GM18867 (cell line): ENCODE measurements at regions not wholly inside any gene's neighbourhood (a gene's known extent, or its start where the extent isn't known, plus 50 kb on each side); places are given as distances from the start of the nearest gene placed in this dataset.
"Not testable (repeated sequence)": the region's sequence is repeated elsewhere in the genome, so short reads cannot be mapped to it uniquely, and the experiment has no call there.

ENCODE experiments used
- ATAC-seq: cut with Tn5 transposase; IDR thresholded peaks from one replicate; pipeline ENCODE4 v1.9.1; 2021; ENCODE audit warnings: mild to moderate bottlenecking, moderate library complexity; ENCODE audit not compliant: unreplicated experiment

DNA sequence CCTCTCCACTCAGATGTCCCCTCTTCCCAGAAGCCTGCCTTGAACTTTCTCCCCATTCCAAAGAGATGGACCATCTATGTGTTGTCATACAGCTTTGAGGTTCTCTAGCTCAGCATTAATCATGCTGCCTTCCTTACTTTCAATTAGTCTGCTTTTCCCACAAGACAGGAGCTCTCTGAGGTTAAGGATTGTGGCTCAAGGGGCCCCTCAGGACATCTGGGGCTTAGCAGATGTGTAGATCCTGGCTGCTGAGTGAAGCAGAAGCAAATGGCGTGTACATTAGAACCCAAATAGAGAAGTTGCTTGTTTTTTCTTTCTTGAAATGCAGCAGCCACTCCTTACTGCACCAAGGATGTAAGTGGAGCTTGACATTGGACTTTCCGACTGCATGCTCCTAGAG is 330.5 kb upstream of the TNRC6C start:
- ATAC-seq = no peak

DNA sequence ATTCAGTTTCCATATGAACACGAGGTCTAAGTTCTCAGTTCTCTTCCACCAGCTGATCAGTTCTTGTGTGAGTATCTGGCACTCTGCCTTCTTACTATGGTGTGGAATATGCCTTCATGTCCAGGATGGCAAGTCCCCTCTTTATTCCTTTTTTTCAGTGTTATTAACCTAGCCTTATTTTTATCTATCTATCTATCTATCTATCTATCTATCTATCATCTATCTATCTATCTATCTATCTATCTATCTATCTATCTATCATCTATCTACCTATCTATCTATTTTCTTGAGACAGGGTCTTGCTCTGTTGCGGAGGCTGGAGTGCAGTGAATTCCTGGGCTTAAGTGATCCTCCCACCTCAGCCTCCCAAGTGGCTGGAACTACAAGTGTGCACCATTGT is 329.2 kb upstream of the TNRC6C start:
- not testable (repeated sequence) for ATAC-seq

DNA sequence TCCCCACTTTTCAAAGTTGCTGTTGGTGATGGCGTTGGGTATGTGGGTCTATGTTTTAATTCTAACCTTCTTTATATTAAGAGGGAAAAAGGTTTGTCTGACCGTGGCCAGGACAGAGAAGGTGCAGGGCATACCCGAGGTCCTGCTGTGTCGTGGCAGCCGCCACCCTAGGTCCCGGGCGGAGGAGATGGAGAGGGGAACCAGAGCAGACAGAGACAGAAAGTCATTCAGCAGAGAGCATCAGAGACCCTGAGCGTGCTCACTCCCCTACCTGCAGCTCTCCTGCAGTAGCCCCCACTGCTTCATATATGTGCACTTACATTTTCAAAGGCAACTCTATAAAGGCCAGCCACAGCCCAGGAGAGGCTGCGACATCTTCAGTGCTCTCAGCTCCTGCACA is 327.2 kb upstream of the TNRC6C start:
- ATAC-seq = no peak

DNA sequence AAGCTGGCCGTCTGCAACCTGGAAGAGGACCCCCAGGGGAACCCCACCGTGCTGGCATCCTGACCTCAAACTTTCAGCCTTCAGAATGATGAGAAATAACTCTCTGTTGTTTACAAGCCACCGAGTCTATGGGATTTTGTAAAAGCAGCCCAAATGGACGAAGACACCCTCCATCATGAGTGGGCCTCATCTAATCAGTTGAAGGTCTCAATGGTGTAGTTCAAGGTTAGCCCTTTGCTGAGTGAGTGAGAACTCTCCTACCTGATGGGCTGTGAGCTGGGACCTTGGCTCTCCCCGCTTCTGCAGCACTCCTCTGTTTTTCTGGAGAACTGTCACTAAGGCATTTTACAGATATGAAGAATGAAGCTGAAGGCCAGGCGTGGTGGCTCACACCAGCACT is 325.9 kb upstream of the TNRC6C start:
- no peak for ATAC-seq

DNA sequence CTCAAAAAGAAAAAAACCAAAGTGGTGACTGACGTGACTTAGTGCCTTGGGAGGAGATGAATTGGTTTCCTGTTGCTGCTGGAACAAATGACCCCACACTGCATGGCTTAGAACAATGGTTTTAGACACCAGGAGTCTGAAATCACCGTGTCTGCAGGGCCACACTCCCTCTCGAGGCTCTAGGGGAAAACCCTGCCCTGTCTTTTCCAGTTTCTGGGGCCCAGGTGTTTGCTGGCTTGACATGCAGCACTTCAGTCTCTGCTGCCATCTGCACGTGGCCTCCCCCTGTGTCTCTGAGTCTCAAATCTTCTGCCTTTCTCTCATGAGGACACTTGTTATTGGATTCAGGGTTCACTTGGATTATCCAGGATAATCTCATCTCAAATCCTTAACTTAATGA is 323.8 kb upstream of the TNRC6C start:
- no peak for ATAC-seq

DNA sequence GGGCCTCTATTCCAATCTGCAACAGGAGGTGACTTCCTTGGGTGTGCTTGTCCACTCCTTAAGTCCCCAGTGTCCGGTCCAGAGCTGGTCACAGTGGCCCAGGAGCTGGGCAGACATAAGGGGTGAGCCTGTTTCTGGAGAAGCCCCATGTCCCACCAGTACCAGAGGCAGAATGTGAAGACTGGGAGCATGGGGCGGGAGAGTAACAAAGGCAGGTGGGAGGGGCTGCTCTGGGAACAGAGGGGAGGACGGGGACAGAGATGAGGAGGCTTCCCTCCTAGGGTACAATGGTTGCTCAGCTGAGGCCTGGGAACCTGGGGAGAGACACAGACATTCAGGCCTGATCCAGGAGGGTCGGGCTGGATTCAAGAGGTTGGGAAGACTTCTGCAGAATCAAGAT is 323.3 kb upstream of the TNRC6C start:
- ATAC-seq = no peak

DNA sequence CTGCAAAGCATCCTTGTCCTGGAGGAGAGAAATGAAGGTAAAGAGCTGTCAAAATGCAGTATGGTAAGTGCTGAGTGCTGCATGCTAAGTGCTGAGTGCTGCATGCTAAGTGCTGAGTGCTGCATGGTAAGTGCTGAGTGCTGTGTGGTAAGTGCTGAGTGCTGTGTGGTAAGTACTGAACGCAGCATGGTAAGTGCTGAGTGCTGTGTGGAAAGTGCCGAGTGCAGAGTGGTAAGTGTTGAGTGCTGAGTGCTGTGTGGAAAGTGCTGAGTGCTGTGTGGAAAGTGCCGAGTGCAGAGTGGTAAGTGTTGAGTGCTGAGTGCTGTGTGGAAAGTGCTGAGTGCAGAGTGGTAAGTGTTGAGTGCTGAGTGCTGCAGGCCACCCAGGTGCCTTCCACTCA is 322.7 kb upstream of the TNRC6C start:
- ATAC-seq = not testable (repeated sequence)

DNA sequence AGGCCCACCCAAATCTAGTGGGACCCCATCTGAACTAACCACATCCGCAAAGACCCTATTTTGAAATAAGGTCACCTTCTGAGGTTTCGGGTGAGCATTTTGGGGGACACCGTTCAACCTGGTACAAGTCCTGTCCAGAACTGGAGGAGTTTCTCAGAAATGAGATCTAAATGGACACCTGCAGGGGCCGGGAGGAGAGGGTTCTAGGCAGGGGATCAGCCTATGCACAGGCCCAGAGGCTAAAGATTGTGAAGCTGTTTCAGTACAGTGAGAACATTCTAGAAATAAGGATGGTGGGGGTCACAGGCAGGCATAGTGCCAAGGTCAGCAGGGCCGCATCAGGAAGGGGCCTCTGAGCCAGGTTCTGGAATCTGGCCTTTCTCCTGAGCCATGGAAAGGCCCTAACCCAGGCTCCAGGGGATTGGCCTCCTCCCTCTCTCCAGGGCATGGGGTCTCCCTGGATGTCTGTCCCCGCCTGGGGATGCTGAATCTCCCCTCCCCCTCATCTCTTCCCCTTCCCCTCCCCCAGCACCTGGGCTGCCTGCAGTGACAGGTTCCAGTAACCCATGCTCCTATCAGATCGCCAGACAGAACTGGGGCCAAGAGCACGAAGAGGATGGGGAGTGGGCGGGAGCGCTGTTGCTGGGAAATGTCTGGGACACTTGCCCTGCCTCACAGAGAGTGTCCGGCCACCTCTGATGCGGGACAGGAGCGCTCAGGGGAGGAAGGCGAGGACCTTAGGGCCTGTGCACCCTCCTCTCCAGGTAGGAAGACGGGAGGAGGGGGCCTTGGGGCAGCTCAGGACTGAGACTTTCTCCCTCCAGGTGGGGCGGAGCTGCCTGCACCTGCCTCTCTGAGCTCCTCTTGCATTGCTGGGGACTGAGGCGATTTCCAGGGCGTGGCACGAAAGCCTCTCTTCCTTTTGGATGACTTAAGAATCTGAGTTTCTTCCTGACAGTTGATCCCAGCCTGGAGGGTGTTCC is 321.4 kb upstream of the TNRC6C start:
- no peak for ATAC-seq

DNA sequence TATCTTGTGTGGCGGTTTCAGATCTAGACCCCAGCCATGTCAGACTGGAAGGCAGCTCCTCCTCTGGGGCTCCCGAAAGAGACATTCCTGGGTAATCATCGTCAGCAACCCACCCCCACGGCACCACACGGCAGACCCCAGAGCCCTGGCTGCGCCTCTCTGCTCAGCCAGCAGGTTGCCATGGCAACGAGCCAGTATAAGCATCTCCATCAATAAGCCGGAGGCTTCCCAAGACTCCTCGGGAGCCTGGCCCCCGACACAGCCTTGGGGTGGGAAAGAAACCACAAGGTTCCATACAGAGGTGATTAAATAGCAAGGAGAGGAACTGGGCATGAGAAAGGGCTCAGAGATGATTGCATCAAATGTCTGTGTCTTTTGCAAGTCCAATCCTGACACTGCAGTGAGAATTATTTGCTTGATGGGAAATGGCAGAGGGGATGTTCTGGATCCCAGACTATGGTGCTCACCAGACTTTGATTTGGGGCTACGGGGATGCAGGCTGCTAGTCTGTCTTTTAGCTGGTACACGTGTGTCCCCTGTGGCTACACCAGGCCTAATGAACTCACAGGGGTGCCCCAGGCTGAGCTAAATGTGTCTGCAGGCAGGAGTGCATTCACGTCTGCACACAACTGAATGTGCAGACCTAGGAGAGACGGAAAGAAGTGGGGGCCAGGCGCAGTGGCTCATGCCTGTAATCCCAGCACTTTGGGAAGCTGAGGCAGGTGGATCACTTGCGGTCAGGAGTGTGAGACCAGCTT is 320.5 kb upstream of the TNRC6C start:
- ATAC-seq = no peak

DNA sequence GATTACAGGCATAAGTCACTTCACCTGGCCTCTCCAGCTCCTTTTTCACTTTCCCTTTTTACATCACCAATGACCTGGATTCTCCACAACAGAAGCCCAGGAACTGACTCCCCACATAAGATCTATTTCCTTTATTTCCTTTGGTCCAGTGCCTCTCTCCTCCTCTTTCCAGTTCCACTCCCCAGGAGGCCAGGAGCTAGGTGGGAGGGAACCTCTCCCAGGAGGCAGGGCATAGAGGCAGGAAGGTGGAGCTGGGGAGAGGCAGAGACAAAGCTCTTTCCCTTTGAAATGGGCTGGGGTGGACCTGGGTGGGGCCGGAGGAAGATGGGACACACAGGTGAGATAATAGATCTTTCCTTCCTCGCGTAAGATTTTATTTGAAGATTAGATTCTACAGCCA is 318.3 kb upstream of the TNRC6C start:
- ATAC-seq = no peak

DNA sequence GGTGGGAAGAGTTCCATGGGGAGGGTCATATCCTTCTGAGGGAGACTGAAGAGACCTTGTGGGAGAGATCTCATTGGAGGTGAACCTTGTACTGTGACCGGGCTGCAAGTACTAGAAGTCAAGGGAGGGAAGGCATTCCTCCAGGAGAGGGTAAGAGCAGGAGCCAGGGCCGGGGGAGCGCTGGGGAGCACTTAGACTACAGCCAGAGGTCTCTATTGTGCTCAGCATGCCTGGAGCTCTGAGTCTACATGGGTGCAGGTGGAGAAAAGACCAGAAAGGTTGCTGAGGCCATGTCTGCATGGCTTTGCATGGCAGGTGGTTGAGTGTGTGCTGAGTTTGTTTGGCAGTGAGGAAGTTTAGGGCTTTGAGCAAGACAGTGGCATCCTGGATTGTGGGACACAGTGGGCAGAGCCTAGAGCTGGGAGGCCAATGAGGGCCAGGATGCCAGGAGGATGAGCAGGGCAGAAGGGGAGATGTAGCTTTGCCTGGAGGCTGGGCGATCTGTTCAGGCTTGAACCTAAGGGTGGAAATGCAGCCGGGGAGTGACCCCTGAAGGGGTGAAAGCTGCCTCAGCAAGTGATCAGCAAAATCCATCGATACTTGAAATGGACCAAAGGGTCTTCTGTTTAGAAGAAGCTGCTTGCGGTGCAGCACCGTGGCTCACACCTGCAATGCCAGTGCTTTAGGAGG is 317.4 kb upstream of the TNRC6C start:
- no peak for ATAC-seq

DNA sequence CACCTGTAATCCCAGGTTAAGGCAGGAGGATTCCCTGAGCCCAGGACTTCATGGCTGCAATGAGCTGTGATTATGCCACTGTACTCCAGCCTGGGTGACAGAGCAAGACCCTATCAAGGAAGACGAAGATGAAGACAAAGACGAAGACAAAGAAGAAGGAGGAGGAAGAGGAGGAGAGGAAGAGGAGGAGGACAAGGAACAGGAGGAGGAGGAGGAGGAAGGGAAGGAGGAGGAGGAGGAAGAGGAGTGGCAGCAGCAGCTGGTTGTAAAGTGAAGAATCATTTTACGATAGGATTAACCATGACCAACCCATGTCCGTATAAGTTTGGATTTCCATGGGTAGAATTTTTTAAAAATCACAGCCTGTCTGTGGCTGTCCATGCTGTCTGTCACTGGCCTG is 316.8 kb upstream of the TNRC6C start:
- ATAC-seq = no peak

DNA sequence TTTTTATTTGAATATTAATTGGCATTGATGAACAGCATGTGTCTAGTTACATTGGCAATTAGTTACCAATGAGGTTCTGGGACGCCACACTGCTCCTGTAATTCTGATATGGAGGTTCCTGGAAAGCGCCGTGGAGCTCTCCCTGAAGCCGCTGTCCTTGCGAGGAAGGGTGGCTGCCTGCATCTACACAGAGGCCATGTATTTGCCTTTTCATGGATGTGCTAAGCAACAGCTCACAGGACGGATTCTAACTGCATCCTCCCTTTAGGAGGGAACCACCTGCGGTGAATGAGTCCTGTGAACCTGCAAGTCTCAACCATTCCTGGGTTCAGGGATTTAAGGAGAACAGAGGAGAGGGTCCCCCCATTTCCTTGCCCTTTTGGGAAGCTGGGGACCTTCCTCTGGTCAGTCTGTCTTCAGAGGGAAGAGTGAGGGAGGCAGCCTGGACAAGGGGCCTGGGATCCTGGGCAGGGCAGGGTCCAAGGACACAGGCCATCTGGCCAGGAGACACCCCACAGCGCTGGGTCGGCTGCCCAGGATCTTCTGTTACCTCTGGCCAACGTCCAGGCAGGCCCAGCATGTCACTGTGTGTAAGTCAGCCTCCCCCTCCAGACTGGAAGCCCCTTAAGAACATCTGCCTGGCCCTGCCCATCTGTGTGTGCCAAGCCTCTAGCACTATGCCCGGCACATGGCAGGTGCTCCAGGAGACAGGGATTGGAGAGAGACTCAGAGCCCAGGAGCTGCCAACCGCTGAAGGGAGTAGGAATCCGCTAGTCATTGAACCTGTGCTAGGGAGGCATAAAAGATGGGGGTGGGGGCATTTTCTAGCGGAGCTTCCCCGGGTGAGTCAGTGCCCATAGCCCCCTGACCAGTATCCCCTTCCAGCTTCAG is 314.1 kb upstream of the TNRC6C start:
- ATAC-seq = no peak

DNA sequence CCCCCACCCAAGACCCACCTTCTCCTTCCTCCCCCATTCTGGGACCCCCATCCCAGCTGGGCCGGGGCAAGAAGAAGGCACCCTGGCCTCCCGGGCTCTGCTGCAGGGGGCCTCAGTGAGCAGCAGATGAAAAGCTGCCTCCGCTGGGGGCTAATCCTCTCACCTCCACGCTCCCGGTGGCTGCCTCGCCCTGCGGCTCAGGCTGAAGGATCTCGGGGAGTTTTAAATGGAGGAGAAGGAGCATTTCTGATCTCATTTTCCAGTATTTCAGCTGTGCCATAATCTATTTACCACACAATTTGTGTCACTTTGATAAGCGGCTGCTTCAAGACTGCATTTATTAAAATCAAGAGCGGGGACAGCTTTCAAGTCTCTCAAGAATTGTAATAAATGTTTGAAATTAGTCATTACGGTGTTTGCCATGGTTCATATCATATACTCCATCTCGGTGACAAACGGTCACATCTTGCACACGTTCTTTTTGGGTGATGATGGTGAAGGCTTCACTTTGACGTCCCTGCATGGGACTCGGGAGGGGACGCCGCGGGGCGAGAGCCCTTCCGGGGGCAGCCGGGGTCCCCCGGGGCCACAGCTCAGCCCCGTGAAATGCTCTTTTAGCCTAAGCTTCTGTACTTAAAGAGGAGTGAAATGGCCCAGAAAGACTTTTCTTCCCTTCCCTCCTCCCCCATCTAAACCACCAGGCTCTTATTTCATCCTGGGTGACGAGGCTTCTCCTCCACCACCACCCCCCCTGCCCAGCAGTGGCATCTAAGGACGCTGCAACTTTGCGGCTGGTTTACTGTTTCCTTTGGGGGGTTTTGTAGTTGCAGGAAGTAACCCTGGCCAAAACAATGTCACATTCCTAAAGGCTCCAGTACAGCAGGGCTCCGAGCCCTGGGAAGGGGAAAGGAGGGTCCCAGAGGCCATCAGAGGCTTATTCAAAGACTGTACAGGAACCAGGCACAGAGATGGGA is 313.1 kb upstream of the TNRC6C start:
- ATAC-seq = no peak

DNA sequence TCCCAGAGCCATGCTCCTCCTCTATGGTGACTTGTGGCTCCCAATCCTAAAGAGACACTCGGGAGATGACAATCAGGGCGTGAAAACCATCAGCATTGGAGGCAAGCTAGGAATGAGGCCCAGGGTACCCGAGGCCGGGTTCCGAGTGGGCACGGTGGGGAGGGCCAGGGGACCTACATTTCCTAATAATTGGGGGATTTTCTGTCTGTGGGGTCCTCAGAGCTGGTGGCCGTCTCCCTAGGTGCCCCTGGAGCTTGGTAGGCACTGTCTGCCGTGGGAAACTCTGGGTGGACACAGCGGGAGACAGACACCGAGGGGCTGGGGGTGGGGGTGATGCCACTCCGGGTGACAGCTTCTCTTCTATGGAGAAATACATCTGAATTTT is 312.5 kb upstream of the TNRC6C start:
- no peak for ATAC-seq

DNA sequence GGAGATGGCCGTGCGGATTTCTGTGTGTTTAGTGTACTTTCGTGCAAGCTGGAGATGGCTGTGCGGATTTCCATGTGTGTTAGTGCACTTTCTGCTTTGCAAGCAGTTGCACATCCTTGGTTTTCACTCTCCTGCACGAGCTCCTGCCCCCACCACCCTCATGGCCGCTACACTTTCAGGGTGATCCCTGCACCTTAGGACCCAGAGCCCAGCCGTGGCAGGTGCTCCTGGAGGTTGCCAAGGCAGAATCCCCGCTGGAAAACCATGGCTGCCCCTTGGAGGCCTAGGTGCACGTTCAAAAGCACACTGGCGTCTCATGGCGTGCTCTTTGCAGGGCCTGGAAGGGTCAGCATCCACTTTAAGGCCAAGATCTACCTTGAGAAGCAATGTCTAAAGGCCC is 311.0 kb upstream of the TNRC6C start:
- no peak for ATAC-seq

DNA sequence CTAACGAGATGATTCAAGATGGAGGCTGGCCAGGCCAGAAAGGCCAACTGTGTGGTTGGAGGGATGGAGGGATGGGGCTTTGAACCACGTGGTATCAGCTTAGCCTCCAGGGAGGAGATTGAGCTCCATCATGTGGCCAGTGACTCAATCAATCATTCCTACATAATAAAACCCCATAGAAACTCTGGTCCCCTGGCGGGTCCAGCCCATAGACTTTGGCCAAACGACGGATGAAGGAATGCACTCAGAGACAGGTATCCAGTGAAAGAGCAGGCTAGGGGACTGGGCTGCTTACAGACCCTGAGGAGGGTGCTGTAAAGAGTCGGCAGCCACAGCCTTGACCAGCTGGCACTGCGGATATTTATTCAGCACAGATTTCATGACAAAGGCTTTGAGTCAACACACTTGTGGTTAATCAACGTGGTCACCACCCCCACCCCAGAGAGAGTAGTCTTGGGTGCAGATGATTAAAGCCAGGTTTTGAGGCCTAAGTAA is 308.7 kb upstream of the TNRC6C start:
- no peak for ATAC-seq

DNA sequence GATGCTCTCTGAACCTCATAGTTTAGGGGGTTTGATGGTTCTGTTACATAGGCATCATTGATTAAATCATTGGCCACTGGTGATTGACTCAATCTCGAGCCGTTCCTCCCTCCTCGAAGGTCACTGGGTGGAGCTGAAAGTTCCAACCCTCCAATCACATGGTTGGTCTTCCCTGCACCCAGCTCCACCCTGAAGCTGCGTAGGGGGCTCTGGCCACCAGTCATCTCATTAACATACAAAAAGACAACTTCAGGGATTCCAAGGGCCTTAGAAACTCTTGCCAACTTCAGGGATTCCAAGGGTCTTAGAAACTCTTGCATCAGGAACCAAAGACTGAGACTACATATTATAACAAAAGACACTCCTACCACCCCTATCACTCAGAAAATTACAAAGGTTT is 306.5 kb upstream of the TNRC6C start:
- ATAC-seq = no peak

DNA sequence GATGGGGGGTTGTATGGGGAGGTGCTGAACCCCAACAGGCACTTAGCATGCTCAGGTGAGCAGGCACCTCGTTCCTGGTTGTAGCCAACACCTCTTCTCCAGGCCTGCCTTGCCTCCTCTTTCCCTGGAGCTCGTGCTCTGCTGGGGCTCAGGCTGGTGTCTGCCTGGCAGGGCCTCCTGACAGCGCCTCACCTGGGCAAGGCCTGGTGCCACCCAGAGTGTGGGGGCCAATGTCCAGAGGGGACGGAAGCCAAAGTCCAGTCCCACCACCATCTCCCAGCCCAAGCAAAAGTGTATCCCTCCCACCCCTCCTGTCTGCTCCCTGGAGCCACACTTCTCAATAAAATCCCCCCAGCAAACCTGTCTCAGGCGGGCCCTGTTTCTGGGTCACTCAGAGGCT is 304.2 kb upstream of the TNRC6C start:
- ATAC-seq = no peak
